Breast epithelium (tissue), 3 donors: ENCODE measurements at regions not wholly inside any gene's neighbourhood (a gene's known extent, or its start where the extent isn't known, plus 50 kb on each side); places are given as distances from the start of the nearest gene placed in this dataset.

Source experiments
- CTCF ChIP-seq, 3 donors: fragments of 450-650 bp; IDR thresholded peaks; one replicate each; pipeline ENCODE4 v1.5.1; 2016 to 2017; ENCODE audit warnings: antibody characterized with exemption in 3 of 3, mild to moderate bottlenecking in 3 of 3, moderate library complexity in 3 of 3
- POLR2A ChIP-seq: fragments of 450-650 bp; IDR thresholded peaks from one replicate; pipeline ENCODE4 v1.6.1; 2016; ENCODE audit warnings: antibody characterized with exemption, mild to moderate bottlenecking, moderate library complexity
- POLR2AphosphoS5 ChIP-seq, 3 donors: sonication (generic); formaldehyde crosslinking; IDR thresholded peaks; one replicate each; pipeline ENCODE4 v1.6.1; 2017; ENCODE audit warnings: antibody characterized with exemption in 3 of 3

- TF ChIP-seq POLR2AphosphoS5 (IDR thresholded peaks at IDR 0.05) (no peak), CTCF (IDR thresholded peaks at IDR 0.05) (no peak), POLR2A (no peak)
Observed at GRCh38 chr9:70477146-70477745, 62.8 kb upstream of the KLF9 start.
